GM23338 (cell line): ENCODE measurements at regions not wholly inside any gene's neighbourhood (a gene's known extent, or its start where the extent isn't known, plus 50 kb on each side); places are given as distances from the start of the nearest gene placed in this dataset.

Experiments
- ATAC-seq: fragments of 200-7000 bp; cut with Tn5 transposase; 3 replicates; pipeline ENCODE4 v1.9.1; 2020
- DNase-seq: peaks from one replicate; pipeline ENCODE4 v3.0.0-alpha.2; 2015; ENCODE audit warnings: low spot score
- H2AFZ ChIP-seq: fragments of 200-600 bp; sonication (generic); 2 replicates; pipeline ENCODE4 v1.8.0; 2016; ENCODE audit warnings: antibody characterized with exemption, mild to moderate bottlenecking, moderate library complexity
- H3F3A ChIP-seq: fragments of 200-600 bp; sonication (generic); replicated peaks from 2 replicates; pipeline ENCODE4 v1.8.0; 2017; ENCODE audit warnings: antibody characterized with exemption, mixed run types, low read depth
- H3K27ac ChIP-seq: fragments of 200-600 bp; sonication (generic); 2 replicates; pipeline ENCODE4 v1.6.1; 2016; ENCODE audit warnings: low read depth
- H3K27me3 ChIP-seq: fragments of 200-600 bp; sonication (generic); 2 replicates; pipeline ENCODE4 v1.8.0; 2016; ENCODE audit warnings: mild to moderate bottlenecking, mixed run types, moderate library complexity; ENCODE audit not compliant: insufficient read depth
- H3K36me3 ChIP-seq: fragments of 200-600 bp; sonication (generic); 2 replicates; pipeline ENCODE4 v1.8.0; 2016; ENCODE audit warnings: mild to moderate bottlenecking; ENCODE audit not compliant: insufficient read depth
- H3K4me1 ChIP-seq: fragments of 200-600 bp; sonication (generic); 2 replicates; pipeline ENCODE4 v1.8.0; 2016; ENCODE audit warnings: mild to moderate bottlenecking, moderate library complexity; ENCODE audit not compliant: insufficient read depth
- H3K4me2 ChIP-seq: fragments of 200-600 bp; sonication (generic); 2 replicates; pipeline ENCODE4 v1.7.1; 2017; ENCODE audit warnings: mixed run types
- H3K4me3 ChIP-seq: fragments of 200-600 bp; sonication (generic); 2 replicates; pipeline ENCODE4 v1.6.1; 2016; ENCODE audit warnings: mixed run types
- H3K79me2 ChIP-seq: fragments of 200-600 bp; sonication (generic); replicated peaks from 2 replicates; pipeline ENCODE4 v1.8.0; 2017; ENCODE audit warnings: mild to moderate bottlenecking; ENCODE audit not compliant: insufficient read depth
- H3K9me2 ChIP-seq: fragments of 200-600 bp; sonication (generic); 2 replicates; pipeline ENCODE4 v1.8.0; 2017; ENCODE audit not compliant: insufficient read depth
- H4K20me1 ChIP-seq: fragments of 200-600 bp; sonication (generic); replicated peaks from 2 replicates; pipeline ENCODE4 v1.8.0; 2017; ENCODE audit warnings: mild to moderate bottlenecking; ENCODE audit not compliant: insufficient read depth
- H3K27ac Mint-ChIP-seq: 2 replicates; pipeline ENCODE4 v1.8.0; 2020; ENCODE audit warnings: inconsistent platforms, mild to moderate bottlenecking, moderate library complexity, mixed read lengths
- H3K27me3 Mint-ChIP-seq: 3 replicates; pipeline ENCODE4 v1.8.0; 2022; ENCODE audit warnings: low read depth, mild to moderate bottlenecking, moderate library complexity, mixed read lengths, inconsistent platforms; ENCODE audit not compliant: insufficient read depth, poor library complexity
- H3K36me3 Mint-ChIP-seq: 3 replicates; pipeline ENCODE4 v1.8.0; 2021; ENCODE audit warnings: low read depth, mild to moderate bottlenecking, inconsistent platforms, moderate library complexity, mixed read lengths
- H3K4me1 Mint-ChIP-seq: 3 replicates; pipeline ENCODE4 v1.8.0; 2020; ENCODE audit warnings: mild to moderate bottlenecking, inconsistent platforms, mixed read lengths
- H3K4me3 Mint-ChIP-seq: 3 replicates; pipeline ENCODE4 v1.8.0; 2021; ENCODE audit warnings: moderate library complexity, mild to moderate bottlenecking, inconsistent platforms, mixed read lengths
- H3K9me3 Mint-ChIP-seq: 3 replicates; pipeline ENCODE4 v1.8.0; 2020; ENCODE audit warnings: moderate library complexity, mild to moderate bottlenecking, inconsistent platforms, mixed read lengths
- CREB1 ChIP-seq: fragments of 250-450 bp; sonication (Bioruptor Pico); IDR thresholded peaks from 2 replicates; pipeline ENCODE4 v1.5.0; 2020; ENCODE audit warnings: low read depth, mild to moderate bottlenecking, moderate library complexity
- POLR2AphosphoS5 ChIP-seq: IDR thresholded peaks from 2 replicates; pipeline ENCODE4 v1.6.1; 2016; ENCODE audit warnings: antibody characterized with exemption, low read depth
- ZNF462 ChIP-seq: fragments of 250-450 bp; sonication (Bioruptor Pico); IDR thresholded peaks from 2 replicates; pipeline ENCODE4 v1.5.0; 2020; ENCODE audit warnings: mild to moderate bottlenecking, moderate library complexity
- TF ChIP-seq, protein P1 (sequence below): IDR thresholded peaks from one replicate; pipeline ENCODE4 v1.6.1; 2018; ENCODE audit warnings: antibody characterized with exemption; ENCODE audit not compliant: unreplicated experiment
- TF ChIP-seq, protein P2 (sequence below), 2 experiments: fragments of 200-600 bp in 1 of 2; sonication (generic) in 1 of 2; conservative IDR thresholded peaks; 2 replicates each; pipeline versions ENCODE4 v1.5.1 to v1.6.1; 2016 to 2017; ENCODE audit warnings: antibody characterized with exemption in 2 of 2, low read depth in 2 of 2, mild to moderate bottlenecking in 2 of 2, moderate library complexity in 1 of 2

- no peak for TF ChIP-seq POLR2AphosphoS5
- TF ChIP-seq, protein P1, sequence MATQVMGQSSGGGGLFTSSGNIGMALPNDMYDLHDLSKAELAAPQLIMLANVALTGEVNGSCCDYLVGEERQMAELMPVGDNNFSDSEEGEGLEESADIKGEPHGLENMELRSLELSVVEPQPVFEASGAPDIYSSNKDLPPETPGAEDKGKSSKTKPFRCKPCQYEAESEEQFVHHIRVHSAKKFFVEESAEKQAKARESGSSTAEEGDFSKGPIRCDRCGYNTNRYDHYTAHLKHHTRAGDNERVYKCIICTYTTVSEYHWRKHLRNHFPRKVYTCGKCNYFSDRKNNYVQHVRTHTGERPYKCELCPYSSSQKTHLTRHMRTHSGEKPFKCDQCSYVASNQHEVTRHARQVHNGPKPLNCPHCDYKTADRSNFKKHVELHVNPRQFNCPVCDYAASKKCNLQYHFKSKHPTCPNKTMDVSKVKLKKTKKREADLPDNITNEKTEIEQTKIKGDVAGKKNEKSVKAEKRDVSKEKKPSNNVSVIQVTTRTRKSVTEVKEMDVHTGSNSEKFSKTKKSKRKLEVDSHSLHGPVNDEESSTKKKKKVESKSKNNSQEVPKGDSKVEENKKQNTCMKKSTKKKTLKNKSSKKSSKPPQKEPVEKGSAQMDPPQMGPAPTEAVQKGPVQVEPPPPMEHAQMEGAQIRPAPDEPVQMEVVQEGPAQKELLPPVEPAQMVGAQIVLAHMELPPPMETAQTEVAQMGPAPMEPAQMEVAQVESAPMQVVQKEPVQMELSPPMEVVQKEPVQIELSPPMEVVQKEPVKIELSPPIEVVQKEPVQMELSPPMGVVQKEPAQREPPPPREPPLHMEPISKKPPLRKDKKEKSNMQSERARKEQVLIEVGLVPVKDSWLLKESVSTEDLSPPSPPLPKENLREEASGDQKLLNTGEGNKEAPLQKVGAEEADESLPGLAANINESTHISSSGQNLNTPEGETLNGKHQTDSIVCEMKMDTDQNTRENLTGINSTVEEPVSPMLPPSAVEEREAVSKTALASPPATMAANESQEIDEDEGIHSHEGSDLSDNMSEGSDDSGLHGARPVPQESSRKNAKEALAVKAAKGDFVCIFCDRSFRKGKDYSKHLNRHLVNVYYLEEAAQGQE: no peak
- TF ChIP-seq, protein P2, sequence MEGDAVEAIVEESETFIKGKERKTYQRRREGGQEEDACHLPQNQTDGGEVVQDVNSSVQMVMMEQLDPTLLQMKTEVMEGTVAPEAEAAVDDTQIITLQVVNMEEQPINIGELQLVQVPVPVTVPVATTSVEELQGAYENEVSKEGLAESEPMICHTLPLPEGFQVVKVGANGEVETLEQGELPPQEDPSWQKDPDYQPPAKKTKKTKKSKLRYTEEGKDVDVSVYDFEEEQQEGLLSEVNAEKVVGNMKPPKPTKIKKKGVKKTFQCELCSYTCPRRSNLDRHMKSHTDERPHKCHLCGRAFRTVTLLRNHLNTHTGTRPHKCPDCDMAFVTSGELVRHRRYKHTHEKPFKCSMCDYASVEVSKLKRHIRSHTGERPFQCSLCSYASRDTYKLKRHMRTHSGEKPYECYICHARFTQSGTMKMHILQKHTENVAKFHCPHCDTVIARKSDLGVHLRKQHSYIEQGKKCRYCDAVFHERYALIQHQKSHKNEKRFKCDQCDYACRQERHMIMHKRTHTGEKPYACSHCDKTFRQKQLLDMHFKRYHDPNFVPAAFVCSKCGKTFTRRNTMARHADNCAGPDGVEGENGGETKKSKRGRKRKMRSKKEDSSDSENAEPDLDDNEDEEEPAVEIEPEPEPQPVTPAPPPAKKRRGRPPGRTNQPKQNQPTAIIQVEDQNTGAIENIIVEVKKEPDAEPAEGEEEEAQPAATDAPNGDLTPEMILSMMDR (conservative IDR thresholded peaks at IDR 0.05; ENCODE audit: low read depth in 2 of 2): no peak
- TF ChIP-seq ZNF462 (CRISPR knock-in tag): no peak
- no peak for TF ChIP-seq CREB1
- Mint-ChIP-seq H3K36me3 (no peaks in the 10 kb centered on the region), H3K27ac (no peak overlapping the region), H3K4me3 (no peak overlapping the region), H3K9me3 (no peaks in the 10 kb centered on the region), H3K4me1 (no peaks in the 10 kb centered on the region), H3K27me3 (no peaks in the 10 kb centered on the region)
- ATAC-seq (no peak), DNase-seq (no peak)
- no peaks in the 10 kb centered on the region for H3K9me2 ChIP-seq
- no peaks in the 10 kb centered on the region for H4K20me1 ChIP-seq
- no peaks in the 10 kb centered on the region for H3K79me2 ChIP-seq
- H3K27ac ChIP-seq: no peak overlapping the region
- H3K36me3 ChIP-seq: no peaks in the 10 kb centered on the region
- H3K4me3 ChIP-seq: no peak overlapping the region
- H3F3A ChIP-seq: no peaks in the 10 kb centered on the region
- H2AFZ ChIP-seq: no peak overlapping the region
- no peaks in the 10 kb centered on the region for H3K27me3 ChIP-seq
- no peaks in the 10 kb centered on the region for H3K4me1 ChIP-seq
- no peak overlapping the region for H3K4me2 ChIP-seq
Measured at GRCh38 chr4:81783558-81783957, 311.9 kb upstream of the RASGEF1B start.
